A549 (cell line): ENCODE measurements at regions not wholly inside any gene's neighbourhood (a gene's known extent, or its start where the extent isn't known, plus 50 kb on each side); places are given as distances from the start of the nearest gene placed in this dataset.

Experiments
- ATAC-seq, 2 experiments: fragments of 200-7000 bp in 1 of 2; fragments of >200 bp in 1 of 2; cut with Nextera tagmentation in 1 of 2; cut with Tn5 transposase in 1 of 2; 3 replicates each; pipeline versions ENCODE4 v1.8.0 to v1.9.1; 2018 to 2020; ENCODE audit warnings: mild to moderate bottlenecking in 1 of 2, moderate library complexity in 1 of 2
- CTCF ChIA-PET: fragments of 300-600 bp; sonication (Branson Sonifier 250); formaldehyde crosslinking; extraction: SDS; loops from one replicate; lab custom pipeline; 2021; ENCODE audit warnings: antibody characterized with exemption, inconsistent platforms; lab: Yijun Ruan, JAX
- POLR2A ChIA-PET: fragments of 350-600 bp; formaldehyde crosslinking; extraction: SDS; loops from one replicate; lab custom pipeline; 2021; ENCODE audit warnings: antibody characterized with exemption, inconsistent platforms; lab: Yijun Ruan, JAX
- DNase-seq, 2 experiments: peaks; one replicate each; pipeline versions ENCODE4 v3.0.0 to v3.0.0-alpha.2; 2011 to 2016; ENCODE audit warnings: low read depth in 1 of 2, low spot score in 1 of 2
- FAIRE-seq: peaks from 2 replicates; lab custom pipeline; 2011; peaks lifted over from hg19 to GRCh38; lab: Jason Lieb, UNC
- H3K27ac ChIP-seq, 2 experiments: fragments of >200 bp; sonication (Bioruptor Twin); formaldehyde crosslinking; 3 replicates each; pipeline ENCODE4 v1.5.1; 2016 to 2017
- H3K4me1 ChIP-seq: fragments of >200 bp; sonication (Bioruptor Twin); formaldehyde crosslinking; 3 replicates; pipeline ENCODE4 v1.6.1; 2016
- H3K4me2 ChIP-seq: fragments of >200 bp; sonication (Bioruptor Twin); formaldehyde crosslinking; 3 replicates; pipeline ENCODE4 v1.6.1; 2016
- H3K4me3 ChIP-seq: fragments of >200 bp; sonication (Bioruptor Twin); formaldehyde crosslinking; 3 replicates; pipeline ENCODE4 v1.5.1; 2016
- H3K9me3 ChIP-seq: fragments of >200 bp; sonication (Bioruptor Twin); formaldehyde crosslinking; 3 replicates; pipeline ENCODE4 v1.6.1; 2016
- ATOH8 ChIP-seq: fragments of 250-450 bp; sonication (Bioruptor Pico); IDR thresholded peaks from 2 replicates; pipeline ENCODE4 v1.5.0; 2020; ENCODE audit warnings: low read depth, mild to moderate bottlenecking, moderate library complexity
- BCL3 ChIP-seq: fragments of >200 bp; sonication (Bioruptor Twin); formaldehyde crosslinking; IDR thresholded peaks from 3 replicates; pipeline ENCODE4 v1.6.1; 2016
- BHLHE40 ChIP-seq: IDR thresholded peaks from 2 replicates; pipeline ENCODE4 v1.6.1; 2012; ENCODE audit warnings: low read depth, low read length, inconsistent platforms
- CBX8 ChIP-seq: fragments of 200-600 bp; sonication (generic); IDR thresholded peaks from 2 replicates; pipeline ENCODE4 v1.6.1; 2016
- CHD2 ChIP-seq: fragments of 150-350 bp; IDR thresholded peaks from 2 replicates; pipeline ENCODE4 v1.6.1; 2014; ENCODE audit warnings: low read length; ENCODE audit not compliant: partially characterized antibody
- CHD4 ChIP-seq: fragments of 200-600 bp; sonication (generic); IDR thresholded peaks from 2 replicates; pipeline ENCODE4 v1.6.1; 2016; ENCODE audit warnings: antibody characterized with exemption, mild to moderate bottlenecking, borderline replicate concordance
- E2F6 ChIP-seq: IDR thresholded peaks from 2 replicates; pipeline ENCODE4 v1.6.1; 2012; ENCODE audit warnings: low read depth, borderline replicate concordance
- EHF ChIP-seq: fragments of 250-450 bp; sonication (Bioruptor Pico); IDR thresholded peaks from 2 replicates; pipeline ENCODE4 v1.5.0; 2020; ENCODE audit warnings: mild to moderate bottlenecking
- EP300 ChIP-seq, 2 experiments: fragments of >200 bp; sonication (Bioruptor Twin); formaldehyde crosslinking; IDR thresholded peaks; 2 replicates in 1 of 2; 3 replicates in 1 of 2; pipeline ENCODE4 v1.6.1; 2016 to 2017
- FOSB ChIP-seq: fragments of 250-450 bp; sonication (Bioruptor Pico); IDR thresholded peaks from 2 replicates; pipeline ENCODE4 v1.5.0; 2020; ENCODE audit warnings: mild to moderate bottlenecking, moderate library complexity
- FOXS1 ChIP-seq: fragments of 250-450 bp; sonication (Bioruptor Pico); IDR thresholded peaks from 2 replicates; pipeline ENCODE4 v1.5.0; 2020; ENCODE audit warnings: mild to moderate bottlenecking, moderate library complexity
- HOXB13 ChIP-seq: fragments of 250-450 bp; sonication (Bioruptor Pico); IDR thresholded peaks from 2 replicates; pipeline ENCODE4 v1.5.0; 2020; ENCODE audit warnings: low read depth, mild to moderate bottlenecking, moderate library complexity
- HOXB5 ChIP-seq: fragments of 250-450 bp; sonication (Bioruptor Pico); IDR thresholded peaks from 2 replicates; pipeline ENCODE4 v1.5.0; 2020; ENCODE audit warnings: mild to moderate bottlenecking, moderate library complexity
- JUNB ChIP-seq: fragments of >200 bp; sonication (Bioruptor Twin); formaldehyde crosslinking; IDR thresholded peaks from 2 replicates; pipeline ENCODE4 v1.6.1; 2016
- KDM5A ChIP-seq: fragments of 200-600 bp; sonication (generic); IDR thresholded peaks from 2 replicates; pipeline ENCODE4 v1.6.1; 2016; ENCODE audit warnings: antibody characterized with exemption, mild to moderate bottlenecking
- NFE2L2 ChIP-seq: fragments of 150-350 bp; conservative IDR thresholded peaks from 2 replicates; pipeline ENCODE4 v1.6.1; 2014; ENCODE audit warnings: low read length
- NR3C1 ChIP-seq: fragments of >200 bp; sonication (Bioruptor Twin); formaldehyde crosslinking; IDR thresholded peaks from 3 replicates; pipeline ENCODE4 v1.6.1; 2017
- PBX3 ChIP-seq: IDR thresholded peaks from 2 replicates; pipeline ENCODE4 v1.6.1; 2012
- POLR2AphosphoS2 ChIP-seq: conservative IDR thresholded peaks from 2 replicates; pipeline ENCODE4 v1.6.1; 2012; ENCODE audit warnings: low read length, improper control_type of control experiment, inconsistent platforms
- RAD21 ChIP-seq, 2 experiments: fragments of >200 bp in 1 of 2; sonication (Bioruptor Twin) in 1 of 2; formaldehyde crosslinking in 1 of 2; IDR thresholded peaks in 1 of 2; conservative IDR thresholded peaks in 1 of 2; 2 replicates in 1 of 2; 3 replicates in 1 of 2; pipeline ENCODE4 v1.6.1; 2012 to 2018; ENCODE audit warnings: inconsistent platforms in 1 of 2
- RFX5 ChIP-seq: fragments of 450-650 bp; IDR thresholded peaks from 2 replicates; pipeline ENCODE4 v1.7.1; 2014; ENCODE audit warnings: antibody characterized with exemption, mild to moderate bottlenecking, moderate library complexity
- SMC3 ChIP-seq: fragments of >200 bp; sonication (Bioruptor Twin); formaldehyde crosslinking; IDR thresholded peaks from 3 replicates; pipeline ENCODE4 v1.6.1; 2018; ENCODE audit warnings: inconsistent platforms
- SREBF2 ChIP-seq: fragments of 450-650 bp; IDR thresholded peaks from 2 replicates; pipeline ENCODE4 v1.6.1; 2014; ENCODE audit warnings: mild to moderate bottlenecking, moderate library complexity
- WGBS: methylation state at CpG from one replicate; pipeline ENCODE4 v1.1.6; 2017; ENCODE audit errors: missing lambda C conversion rate; 5-methylcytosine and 5-hydroxymethylcytosine counted together
- TF ChIP-seq, protein P1 (sequence below): fragments of 200-600 bp; sonication (generic); IDR thresholded peaks from 2 replicates; pipeline ENCODE4 v1.6.1; 2016; ENCODE audit warnings: antibody characterized with exemption, mild to moderate bottlenecking, moderate library complexity
- TF ChIP-seq, protein P2 (sequence below): fragments of >200 bp; sonication (Bioruptor Twin); formaldehyde crosslinking; IDR thresholded peaks from 2 replicates; pipeline ENCODE4 v1.6.1; 2016

DNA sequence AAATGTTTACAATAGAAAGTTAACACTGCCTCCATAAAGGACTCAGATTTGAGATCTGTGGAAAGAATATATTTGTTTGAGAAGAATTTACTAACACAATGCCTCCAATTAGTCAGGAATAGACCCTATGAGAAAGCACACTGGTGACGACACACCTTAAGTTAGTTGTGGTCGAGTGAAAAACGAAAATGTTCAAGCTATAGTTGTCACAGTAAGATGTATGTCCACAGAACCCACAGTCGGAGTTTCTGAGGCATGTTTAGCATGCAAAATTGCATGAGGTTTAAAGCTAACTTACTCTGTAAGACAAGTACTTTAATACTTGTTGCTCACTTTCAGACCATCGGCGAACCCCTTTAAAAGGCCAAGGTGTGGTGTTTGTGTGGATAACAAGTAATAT lies 69.9 kb upstream of the SIPA1L2 start:
- 75% methylated on average over 6 of the region's 6 CpGs for WGBS
- ChIA-PET CTCF (no interaction called here), POLR2A (no interaction called here)
- no peak overlapping the region for H3K4me2 ChIP-seq
- no peak for ATAC-seq
- peaks cover 8% of the 10 kb centered on the region for H3K4me1 ChIP-seq
- no peak for DNase-seq
- H3K9me3 ChIP-seq, result 0 out of 3 replicates have a peak, but pooled peaks cover 6% of the 10 kb centered on the region
- H3K27ac ChIP-seq, result no peak overlapping the region
- no peak for TF ChIP-seq SREBF2
- TF ChIP-seq BHLHE40, result no peak
- no peak for TF ChIP-seq E2F6
- TF ChIP-seq, protein P1, sequence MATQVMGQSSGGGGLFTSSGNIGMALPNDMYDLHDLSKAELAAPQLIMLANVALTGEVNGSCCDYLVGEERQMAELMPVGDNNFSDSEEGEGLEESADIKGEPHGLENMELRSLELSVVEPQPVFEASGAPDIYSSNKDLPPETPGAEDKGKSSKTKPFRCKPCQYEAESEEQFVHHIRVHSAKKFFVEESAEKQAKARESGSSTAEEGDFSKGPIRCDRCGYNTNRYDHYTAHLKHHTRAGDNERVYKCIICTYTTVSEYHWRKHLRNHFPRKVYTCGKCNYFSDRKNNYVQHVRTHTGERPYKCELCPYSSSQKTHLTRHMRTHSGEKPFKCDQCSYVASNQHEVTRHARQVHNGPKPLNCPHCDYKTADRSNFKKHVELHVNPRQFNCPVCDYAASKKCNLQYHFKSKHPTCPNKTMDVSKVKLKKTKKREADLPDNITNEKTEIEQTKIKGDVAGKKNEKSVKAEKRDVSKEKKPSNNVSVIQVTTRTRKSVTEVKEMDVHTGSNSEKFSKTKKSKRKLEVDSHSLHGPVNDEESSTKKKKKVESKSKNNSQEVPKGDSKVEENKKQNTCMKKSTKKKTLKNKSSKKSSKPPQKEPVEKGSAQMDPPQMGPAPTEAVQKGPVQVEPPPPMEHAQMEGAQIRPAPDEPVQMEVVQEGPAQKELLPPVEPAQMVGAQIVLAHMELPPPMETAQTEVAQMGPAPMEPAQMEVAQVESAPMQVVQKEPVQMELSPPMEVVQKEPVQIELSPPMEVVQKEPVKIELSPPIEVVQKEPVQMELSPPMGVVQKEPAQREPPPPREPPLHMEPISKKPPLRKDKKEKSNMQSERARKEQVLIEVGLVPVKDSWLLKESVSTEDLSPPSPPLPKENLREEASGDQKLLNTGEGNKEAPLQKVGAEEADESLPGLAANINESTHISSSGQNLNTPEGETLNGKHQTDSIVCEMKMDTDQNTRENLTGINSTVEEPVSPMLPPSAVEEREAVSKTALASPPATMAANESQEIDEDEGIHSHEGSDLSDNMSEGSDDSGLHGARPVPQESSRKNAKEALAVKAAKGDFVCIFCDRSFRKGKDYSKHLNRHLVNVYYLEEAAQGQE, result no peak
- no peak for TF ChIP-seq HOXB5 (CRISPR knock-in tag)
- TF ChIP-seq KDM5A, result no peak
- TF ChIP-seq, all 56 proteins: peak for 0
- no peak for FAIRE-seq
- no peak overlapping the region for H3K4me3 ChIP-seq

DNA sequence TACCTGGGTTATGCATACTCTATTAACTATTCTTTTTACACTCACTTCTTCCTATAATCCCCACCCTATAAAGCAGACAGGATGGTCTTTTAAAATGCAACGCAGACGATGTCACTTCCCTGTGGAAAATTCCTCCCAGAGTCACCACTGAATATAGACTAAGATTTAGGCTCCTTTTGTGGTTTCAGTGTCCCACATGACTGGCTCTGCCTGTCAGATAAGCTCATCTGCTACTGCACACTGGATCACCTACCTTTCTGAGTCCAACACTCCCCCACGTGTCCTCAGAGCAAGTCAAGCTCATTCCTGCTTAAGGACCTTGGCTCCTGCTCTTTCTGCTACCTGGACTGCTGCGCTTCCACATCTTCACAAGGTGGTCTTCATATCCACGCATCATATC lies 73.0 kb upstream of the SIPA1L2 start:
- H3K9me3 ChIP-seq, result 0 out of 3 replicates have a peak, but pooled peaks cover 6% of the 10 kb centered on the region
- ChIA-PET POLR2A (no interaction called here), CTCF (interaction anchor here (0.7 to 1.1 kb wide), 2 partner anchors 72 to 893 kb away, joined by 3 read pairs; no protein-coding TSS in a partner anchor)
- no peak overlapping the region for H3K4me2 ChIP-seq
- H3K27ac ChIP-seq, result no peak overlapping the region
- DNase-seq (no peak), FAIRE-seq (no peak), ATAC-seq (no peak)
- TF ChIP-seq POLR2AphosphoS2 (no peak), RAD21 (conservative IDR thresholded peaks at IDR 0.05 in 1 of 2, IDR thresholded peaks at IDR 0.05 in 1 of 2) (no peak), NR3C1 (no peak), FOSB (CRISPR knock-in tag) (no peak), FOXS1 (no peak), RFX5 (no peak), HOXB13 (CRISPR knock-in tag) (no peak), EP300 (IDR thresholded peaks at IDR 0.05) (no peak), CBX8 (no peak), SMC3 (no peak), ATOH8 (CRISPR knock-in tag) (no peak), CHD4 (no peak), NFE2L2 (no peak), EHF (CRISPR knock-in tag) (no peak)
- H3K4me3 ChIP-seq, result no peak overlapping the region
- peaks cover 20% of the 10 kb centered on the region for H3K4me1 ChIP-seq
- 85% methylated on average over 5 of the region's 5 CpGs for WGBS

DNA sequence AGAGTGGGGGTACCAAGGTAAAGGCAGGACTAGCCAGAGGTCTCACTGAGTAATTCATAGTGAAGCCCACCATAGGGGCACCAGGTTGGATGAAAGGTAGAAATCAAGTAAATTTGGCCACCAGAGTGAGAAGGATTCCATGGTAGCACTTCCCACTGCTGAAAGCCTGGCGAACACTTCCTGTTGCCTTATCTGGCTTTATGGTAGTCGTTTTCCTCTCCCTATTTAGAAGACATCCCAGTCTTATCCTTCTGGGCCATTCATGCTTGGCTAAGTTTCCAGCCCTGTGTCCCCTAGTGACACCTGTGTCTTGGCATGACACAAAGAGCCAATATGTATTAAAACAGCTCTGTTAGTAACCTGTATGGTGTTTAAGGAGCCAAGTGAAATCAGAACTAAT lies 74.3 kb upstream of the SIPA1L2 start:
- ATAC-seq (peak; percentile 8 to 44; a peak in 3 of 6 replicates), FAIRE-seq (no peak), DNase-seq (no peak)
- H3K27ac ChIP-seq, result peak overlapping the region; percentile 74
- ChIA-PET CTCF (interaction anchor here (1.1 to 1.5 kb wide), 2 partner anchors 73 to 176 kb away, joined by 3 read pairs; no protein-coding TSS in a partner anchor), POLR2A (interaction anchor here (0.6 kb wide), 1 partner anchor 20 kb away, joined by 3 read pairs; no protein-coding TSS in a partner anchor)
- 76% methylated on average over 2 of the region's 2 CpGs for WGBS
- peak overlapping the region; percentile 58 for H3K4me2 ChIP-seq
- H3K9me3 ChIP-seq, result 0 out of 3 replicates have a peak, but pooled peaks cover 6% of the 10 kb centered on the region
- TF ChIP-seq, protein P2, sequence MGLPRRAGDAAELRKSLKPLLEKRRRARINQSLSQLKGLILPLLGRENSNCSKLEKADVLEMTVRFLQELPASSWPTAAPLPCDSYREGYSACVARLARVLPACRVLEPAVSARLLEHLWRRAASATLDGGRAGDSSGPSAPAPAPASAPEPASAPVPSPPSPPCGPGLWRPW, result no peak
- TF ChIP-seq SMC3 (no peak), KDM5A (no peak), FOXS1 (no peak), NR3C1 (no peak), CHD2 (no peak), PBX3 (no peak), BCL3 (no peak), JUNB (no peak), EP300 (IDR thresholded peaks at IDR 0.05) (no peak), HOXB13 (CRISPR knock-in tag) (no peak)
- H3K4me1 ChIP-seq, result peaks cover 20% of the 10 kb centered on the region
- H3K4me3 ChIP-seq, result no peak overlapping the region
